Loucy (cell line): ENCODE measurements at regions not wholly inside any gene's neighbourhood (a gene's known extent, or its start where the extent isn't known, plus 50 kb on each side); places are given as distances from the start of the nearest gene placed in this dataset.

ENCODE experiments used
- H2AFZ ChIP-seq: fragments of 200-600 bp; sonication (generic); 2 replicates; pipeline ENCODE4 v1.6.0; 2016; ENCODE audit warnings: antibody characterized with exemption, mild to moderate bottlenecking, low read length, moderate library complexity
- H3F3A ChIP-seq: fragments of 200-600 bp; 2 replicates; pipeline ENCODE4 v1.6.0; 2016; ENCODE audit warnings: antibody characterized with exemption, low read depth, mild to moderate bottlenecking
- H3K27me3 ChIP-seq: fragments of 200-600 bp; sonication (generic); 2 replicates; pipeline ENCODE4 v1.6.1; 2014; ENCODE audit warnings: low read length, mild to moderate bottlenecking; ENCODE audit not compliant: insufficient read depth, poor library complexity, severe bottlenecking
- H3K36me3 ChIP-seq: fragments of 200-600 bp; sonication (generic); 2 replicates; pipeline ENCODE4 v1.6.1; 2016; ENCODE audit warnings: low read length; ENCODE audit not compliant: insufficient read depth
- H3K4me1 ChIP-seq: fragments of 200-600 bp; sonication (generic); 2 replicates; pipeline ENCODE4 v1.5.1; 2014; ENCODE audit warnings: low read length, mild to moderate bottlenecking; ENCODE audit not compliant: insufficient read depth, poor library complexity, severe bottlenecking
- H3K4me2 ChIP-seq: fragments of 200-600 bp; sonication (generic); 2 replicates; pipeline ENCODE4 v1.6.0; 2014; ENCODE audit warnings: antibody characterized with exemption, low read length, low read depth, mild to moderate bottlenecking; ENCODE audit not compliant: poor library complexity, severe bottlenecking
- H3K4me3 ChIP-seq: fragments of 200-600 bp; sonication (generic); 2 replicates; pipeline ENCODE4 v1.5.1; 2014; ENCODE audit warnings: low read length, mild to moderate bottlenecking, mixed read lengths; ENCODE audit not compliant: poor library complexity, severe bottlenecking
- H3K79me2 ChIP-seq: fragments of 200-600 bp; sonication (generic); 2 replicates; pipeline ENCODE4 v1.6.1; 2014; ENCODE audit warnings: low read length; ENCODE audit not compliant: insufficient read depth
- H3K9ac ChIP-seq: fragments of 200-600 bp; sonication (generic); 2 replicates; pipeline ENCODE4 v1.6.0; 2014; ENCODE audit warnings: mild to moderate bottlenecking, low read depth, low read length, moderate library complexity; ENCODE audit not compliant: poor library complexity, severe bottlenecking
- H3K9me2 ChIP-seq: fragments of 200-600 bp; sonication (generic); replicated peaks from 2 replicates; pipeline ENCODE4 v1.6.1; 2016; ENCODE audit warnings: low read depth, low read length, mixed read lengths
- H3K9me3 ChIP-seq: fragments of 200-600 bp; sonication (generic); 2 replicates; pipeline ENCODE4 v1.6.1; 2014; ENCODE audit warnings: mild to moderate bottlenecking, antibody characterized with exemption, low read length, low read depth; ENCODE audit not compliant: insufficient read depth
- H4K20me1 ChIP-seq: fragments of 200-600 bp; sonication (generic); 2 replicates; pipeline ENCODE4 v1.6.0; 2014; ENCODE audit warnings: antibody characterized with exemption, low read length, mild to moderate bottlenecking; ENCODE audit not compliant: insufficient read depth, poor library complexity, severe bottlenecking
- EZH2phosphoT487 ChIP-seq: fragments of 200-600 bp; IDR thresholded peaks from 2 replicates; pipeline ENCODE4 v1.6.1; 2018; ENCODE audit warnings: antibody characterized with exemption, mild to moderate bottlenecking, moderate library complexity, borderline replicate concordance
- TF ChIP-seq, protein P1 (sequence below): fragments of 200-600 bp; sonication (generic); conservative IDR thresholded peaks from 2 replicates; pipeline ENCODE4 v1.5.1; 2014; ENCODE audit warnings: mild to moderate bottlenecking, antibody characterized with exemption, low read length

GRCh38 chr17:77006971-77007649 lies 133.7 kb upstream of the SEC14L1 start:
- no peaks in the 10 kb centered on the region for H3K9me2 ChIP-seq
- TF ChIP-seq EZH2phosphoT487 = no peak
- TF ChIP-seq, protein P1, sequence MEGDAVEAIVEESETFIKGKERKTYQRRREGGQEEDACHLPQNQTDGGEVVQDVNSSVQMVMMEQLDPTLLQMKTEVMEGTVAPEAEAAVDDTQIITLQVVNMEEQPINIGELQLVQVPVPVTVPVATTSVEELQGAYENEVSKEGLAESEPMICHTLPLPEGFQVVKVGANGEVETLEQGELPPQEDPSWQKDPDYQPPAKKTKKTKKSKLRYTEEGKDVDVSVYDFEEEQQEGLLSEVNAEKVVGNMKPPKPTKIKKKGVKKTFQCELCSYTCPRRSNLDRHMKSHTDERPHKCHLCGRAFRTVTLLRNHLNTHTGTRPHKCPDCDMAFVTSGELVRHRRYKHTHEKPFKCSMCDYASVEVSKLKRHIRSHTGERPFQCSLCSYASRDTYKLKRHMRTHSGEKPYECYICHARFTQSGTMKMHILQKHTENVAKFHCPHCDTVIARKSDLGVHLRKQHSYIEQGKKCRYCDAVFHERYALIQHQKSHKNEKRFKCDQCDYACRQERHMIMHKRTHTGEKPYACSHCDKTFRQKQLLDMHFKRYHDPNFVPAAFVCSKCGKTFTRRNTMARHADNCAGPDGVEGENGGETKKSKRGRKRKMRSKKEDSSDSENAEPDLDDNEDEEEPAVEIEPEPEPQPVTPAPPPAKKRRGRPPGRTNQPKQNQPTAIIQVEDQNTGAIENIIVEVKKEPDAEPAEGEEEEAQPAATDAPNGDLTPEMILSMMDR = no peak
- no peaks in the 10 kb centered on the region for H3K36me3 ChIP-seq
- H3K4me1 ChIP-seq = no peaks in the 10 kb centered on the region
- H4K20me1 ChIP-seq = no peaks in the 10 kb centered on the region
- no peaks in the 10 kb centered on the region for H3K27me3 ChIP-seq
- H3K9ac ChIP-seq = no peak overlapping the region
- no peaks in the 10 kb centered on the region for H3K79me2 ChIP-seq
- H3F3A ChIP-seq = no peaks in the 10 kb centered on the region
- H3K9me3 ChIP-seq = peaks cover 3% of the 10 kb centered on the region; the same call in 1 of the 2 replicates
- no peak overlapping the region for H3K4me2 ChIP-seq
- H2AFZ ChIP-seq = no peak overlapping the region
- no peak overlapping the region for H3K4me3 ChIP-seq

GRCh38 chr17:77009877-77010276 lies 130.9 kb upstream of the SEC14L1 start:
- H3K9me2 ChIP-seq = no peaks in the 10 kb centered on the region
- H3K9me3 ChIP-seq = peaks cover 3% of the 10 kb centered on the region; the same call in 1 of the 2 replicates
- no peaks in the 10 kb centered on the region for H4K20me1 ChIP-seq
- no peaks in the 10 kb centered on the region for H3K79me2 ChIP-seq
- no peaks in the 10 kb centered on the region for H3F3A ChIP-seq
- no peak for TF ChIP-seq EZH2phosphoT487
- TF ChIP-seq, protein P1 = no peak
- no peak overlapping the region for H3K9ac ChIP-seq
- no peaks in the 10 kb centered on the region for H3K27me3 ChIP-seq
- no peak overlapping the region for H2AFZ ChIP-seq
- no peak overlapping the region for H3K4me2 ChIP-seq
- H3K4me3 ChIP-seq = no peak overlapping the region
- no peaks in the 10 kb centered on the region for H3K4me1 ChIP-seq
- no peaks in the 10 kb centered on the region for H3K36me3 ChIP-seq

DNA sequence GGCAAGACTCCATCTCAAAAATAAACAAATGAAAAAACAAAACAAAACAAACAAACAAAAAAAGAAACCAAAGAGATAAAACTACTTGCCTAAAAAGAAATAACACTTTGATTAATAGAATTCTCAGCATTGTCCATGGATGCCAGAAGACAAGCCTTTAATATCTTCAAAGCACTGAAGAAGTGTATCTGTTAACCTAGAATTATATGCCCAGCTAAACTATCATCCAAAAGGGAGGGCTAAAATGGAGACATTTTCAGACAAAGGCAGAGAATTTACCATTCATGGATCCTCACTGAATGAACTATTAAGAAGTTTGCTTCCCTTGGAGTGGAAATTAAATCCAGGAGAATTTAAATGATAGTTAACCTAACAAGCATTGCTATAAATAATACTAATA lies 130.1 kb upstream of the SEC14L1 start:
- Histone ChIP-seq H4K20me1 (no peaks in the 10 kb centered on the region), H3K9me2 (no peaks in the 10 kb centered on the region), H3K4me3 (no peak overlapping the region), H3K79me2 (no peaks in the 10 kb centered on the region), H3K9ac (no peak overlapping the region), H3K27me3 (no peaks in the 10 kb centered on the region), H3K36me3 (no peaks in the 10 kb centered on the region), H3K4me1 (no peaks in the 10 kb centered on the region), H3F3A (no peaks in the 10 kb centered on the region), H3K9me3 (peaks cover 3% of the 10 kb centered on the region; the same call in 1 of the 2 replicates), H2AFZ (no peak overlapping the region), H3K4me2 (no peak overlapping the region)
- TF ChIP-seq, protein P1 = no peak
- no peak for TF ChIP-seq EZH2phosphoT487
